Muscle layer of duodenum (tissue), 2 donors: ENCODE measurements at regions not wholly inside any gene's neighbourhood (a gene's known extent, or its start where the extent isn't known, plus 50 kb on each side); places are given as distances from the start of the nearest gene placed in this dataset.
"Not testable (repeated sequence)": the region's sequence is repeated elsewhere in the genome, so short reads cannot be mapped to it uniquely, and the experiment has no call there.

Source experiments
- H3K27ac ChIP-seq: one replicate; pipeline ENCODE4 v1.7.0; 2013; ENCODE audit warnings: mild to moderate bottlenecking, low read length
- H3K27me3 ChIP-seq: one replicate; pipeline ENCODE4 v1.7.0; 2013; ENCODE audit warnings: low read depth, mild to moderate bottlenecking, control low read depth, low read length
- H3K36me3 ChIP-seq, 2 donors: one replicate each; pipeline ENCODE4 v1.7.0; 2013; ENCODE audit warnings: low read length in 2 of 2, control low read depth in 1 of 2, mild to moderate bottlenecking in 1 of 2; ENCODE audit not compliant: insufficient read depth in 2 of 2, control insufficient read depth in 1 of 2
- H3K4me1 ChIP-seq, 2 donors: one replicate each; pipeline ENCODE4 v1.7.0; 2013; ENCODE audit warnings: low read length in 2 of 2, mild to moderate bottlenecking in 2 of 2, control low read depth in 1 of 2, moderate library complexity in 1 of 2; ENCODE audit not compliant: insufficient read depth in 2 of 2, control insufficient read depth in 1 of 2
- H3K4me3 ChIP-seq, 2 donors: one replicate each; pipeline ENCODE4 v1.7.0; 2013; ENCODE audit warnings: low read length in 2 of 2, low read depth in 1 of 2, mild to moderate bottlenecking in 1 of 2
- H3K9me3 ChIP-seq, 2 donors: one replicate each; pipeline ENCODE4 v1.7.0; 2013; ENCODE audit warnings: low read length in 2 of 2, control low read depth in 1 of 2, mild to moderate bottlenecking in 1 of 2; ENCODE audit not compliant: control insufficient read depth in 1 of 2
- donor health status: healthy.

- Histone ChIP-seq H3K4me1 (no peaks in the 10 kb centered on the region), H3K4me3 (no peak overlapping the region), H3K27ac (no peak overlapping the region), H3K9me3 (no peaks in the 10 kb centered on the region), H3K27me3 (no peaks in the 10 kb centered on the region), H3K36me3 (no peaks in the 10 kb centered on the region)
Observed at GRCh38 chr1:60637651-60638050, 444.7 kb upstream of the NFIA start.

- no peak overlapping the region for H3K4me3 ChIP-seq
- no peaks in the 10 kb centered on the region for H3K4me1 ChIP-seq
- no peaks in the 10 kb centered on the region for H3K27me3 ChIP-seq
- H3K9me3 ChIP-seq = no peaks in the 10 kb centered on the region
- no peak overlapping the region for H3K27ac ChIP-seq
- H3K36me3 ChIP-seq = no peaks in the 10 kb centered on the region
Observed at GRCh38 chr1:60636946-60637345, 445.4 kb upstream of the NFIA start.

DNA sequence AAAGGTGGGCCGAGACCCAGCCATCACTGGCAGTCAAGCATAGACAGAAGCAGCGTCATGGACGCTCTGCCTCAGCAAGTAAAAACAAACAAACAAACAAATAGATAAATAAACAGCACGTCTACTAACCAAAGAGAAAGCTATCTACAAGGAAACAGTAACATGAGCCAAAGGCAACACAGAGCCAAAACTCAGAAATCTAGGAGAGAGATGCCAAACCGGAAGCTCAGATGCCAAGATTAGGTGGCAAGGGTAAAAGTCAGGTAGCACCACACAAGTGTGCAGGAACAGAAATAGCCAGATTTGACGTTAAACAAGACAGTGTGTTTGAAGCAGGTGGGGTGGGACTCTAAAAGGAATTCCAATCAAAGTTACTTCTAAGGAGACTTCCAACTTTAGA, 448.3 kb upstream of the NFIA start:
- Histone ChIP-seq H3K4me3 (no peak overlapping the region), H3K4me1 (no peaks in the 10 kb centered on the region), H3K27me3 (no peaks in the 10 kb centered on the region), H3K27ac (no peak overlapping the region), H3K9me3 (no peaks in the 10 kb centered on the region), H3K36me3 (no peaks in the 10 kb centered on the region)

GRCh38 chr1:60622486-60622885, 459.9 kb upstream of the NFIA start:
- Histone ChIP-seq H3K27me3 (no peaks in the 10 kb centered on the region), H3K4me3 (no peak overlapping the region), H3K4me1 (peaks cover 0 to 3% of the 10 kb centered on the region in 2 donors), H3K27ac (no peak overlapping the region), H3K36me3 (no peaks in the 10 kb centered on the region), H3K9me3 (no peaks in the 10 kb centered on the region)

DNA sequence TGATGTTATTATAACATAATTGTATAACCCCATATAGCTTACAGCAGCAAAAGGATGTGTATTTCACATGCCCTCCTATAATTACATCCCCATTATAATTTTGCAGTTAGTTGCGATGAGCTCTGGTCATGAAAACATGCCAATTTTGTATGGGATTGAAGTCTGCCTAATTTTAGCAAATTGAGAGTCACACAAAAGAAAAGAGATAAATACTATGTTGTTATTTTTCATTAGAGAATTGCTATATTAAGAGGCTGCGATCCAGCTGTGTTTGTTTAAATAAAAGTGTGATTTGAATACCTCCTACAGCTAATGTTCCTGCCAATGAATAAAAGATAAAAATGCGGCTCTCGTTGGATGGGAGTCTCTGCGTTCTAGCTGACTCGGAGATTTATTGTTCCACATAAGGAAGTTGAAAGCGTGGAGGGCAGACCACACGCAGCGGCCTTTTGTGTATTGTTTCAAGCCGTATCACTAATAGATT, 461.0 kb upstream of the NFIA start:
- Histone ChIP-seq H3K9me3 (no peaks in the 10 kb centered on the region), H3K4me1 (peaks cover 0 to 3% of the 10 kb centered on the region in 2 donors), H3K27ac (no peak overlapping the region), H3K36me3 (no peaks in the 10 kb centered on the region), H3K27me3 (no peaks in the 10 kb centered on the region), H3K4me3 (no peak overlapping the region)

DNA sequence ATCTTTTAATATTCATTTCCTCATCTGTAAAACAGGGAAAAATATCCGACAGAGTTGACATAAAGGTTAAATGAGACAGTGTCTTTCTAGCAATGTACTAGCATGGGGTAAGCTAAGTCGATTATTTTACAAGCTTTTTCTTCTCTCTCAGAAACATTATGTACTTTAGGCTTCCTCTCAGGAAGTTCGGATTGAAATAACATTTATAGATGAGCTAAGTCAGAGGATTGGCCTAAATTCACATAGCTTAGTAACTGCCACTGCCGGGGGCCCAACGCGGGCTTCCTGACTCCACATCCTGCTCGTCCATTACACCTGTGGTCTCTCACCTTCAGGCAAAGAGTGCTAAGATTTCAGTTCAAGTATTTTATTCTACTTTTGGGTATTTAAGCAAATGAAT, 462.3 kb upstream of the NFIA start:
- Histone ChIP-seq H3K36me3 (no peaks in the 10 kb centered on the region), H3K9me3 (no peaks in the 10 kb centered on the region), H3K4me1 (peaks cover 0 to 3% of the 10 kb centered on the region in 2 donors), H3K27ac (no peak overlapping the region), H3K4me3 (no peak overlapping the region), H3K27me3 (no peaks in the 10 kb centered on the region)

DNA sequence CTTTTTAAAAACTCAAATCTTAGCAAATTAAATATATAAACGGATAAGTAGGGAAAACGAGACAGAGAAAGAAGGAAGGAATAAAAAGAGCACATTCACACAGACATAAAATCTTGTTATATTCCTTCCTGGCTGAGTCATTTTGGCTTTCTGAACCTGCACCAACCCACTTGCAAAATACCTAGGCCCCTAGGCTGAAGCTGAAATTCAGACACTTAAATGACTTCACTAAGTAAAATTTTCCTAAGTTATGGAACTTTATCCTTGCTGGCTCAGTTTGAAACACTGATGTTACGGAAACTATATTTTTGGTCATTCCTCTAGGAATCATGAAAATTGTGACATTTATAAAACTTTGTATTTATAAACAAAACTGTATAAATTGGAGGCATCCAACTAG, 462.8 kb upstream of the NFIA start:
- Histone ChIP-seq H3K27me3 (no peaks in the 10 kb centered on the region), H3K9me3 (no peaks in the 10 kb centered on the region), H3K4me3 (no peak overlapping the region), H3K36me3 (no peaks in the 10 kb centered on the region), H3K4me1 (peaks cover 0 to 3% of the 10 kb centered on the region in 2 donors), H3K27ac (no peak overlapping the region)

- Histone ChIP-seq H3K4me1 (no peaks in the 10 kb centered on the region), H3K27ac (no peak overlapping the region), H3K36me3 (no peaks in the 10 kb centered on the region), H3K27me3 (no peaks in the 10 kb centered on the region), H3K9me3 (no peaks in the 10 kb centered on the region), H3K4me3 (no peak overlapping the region)
Observed at GRCh38 chr1:60615666-60616065, 466.7 kb upstream of the NFIA start.

GRCh38 chr1:60612790-60613189, 469.6 kb upstream of the NFIA start:
- Histone ChIP-seq H3K4me1 (no peaks in the 10 kb centered on the region), H3K9me3 (no peaks in the 10 kb centered on the region), H3K36me3 (no peaks in the 10 kb centered on the region), H3K27ac (no peak overlapping the region), H3K4me3 (no peak overlapping the region), H3K27me3 (no peaks in the 10 kb centered on the region)

- not testable (repeated sequence) for H3K27me3 ChIP-seq, H3K36me3 ChIP-seq, H3K4me1 ChIP-seq, H3K9me3 ChIP-seq, H3K27ac ChIP-seq, H3K4me3 ChIP-seq
Observed at GRCh38 chr1:60606921-60607320, 475.4 kb upstream of the NFIA start.

GRCh38 chr1:60600532-60600931, 481.8 kb upstream of the NFIA start:
- H3K9me3 ChIP-seq = no peaks in the 10 kb centered on the region
- H3K27ac ChIP-seq = no peak overlapping the region

GRCh38 chr1:60599574-60599973, 482.8 kb upstream of the NFIA start:
- Histone ChIP-seq H3K27ac (no peak overlapping the region), H3K9me3 (no peaks in the 10 kb centered on the region), H3K36me3 (no peaks in the 10 kb centered on the region), H3K27me3 (no peaks in the 10 kb centered on the region), H3K4me1 (no peaks in the 10 kb centered on the region), H3K4me3 (no peak overlapping the region)

More at GRCh38 chr1:60600532-60600931, 481.8 kb upstream of the NFIA start:
- Histone ChIP-seq H3K27me3 (no peaks in the 10 kb centered on the region), H3K36me3 (no peaks in the 10 kb centered on the region), H3K4me3 (no peak overlapping the region), H3K4me1 (no peaks in the 10 kb centered on the region)
